Thyroid gland (tissue), 4 donors: ENCODE measurements at regions not wholly inside any gene's neighbourhood (a gene's known extent, or its start where the extent isn't known, plus 50 kb on each side); places are given as distances from the start of the nearest gene placed in this dataset.

Source experiments
- DNase-seq, 2 donors: peaks; one replicate each; pipeline ENCODE4 v3.0.0-alpha.2; 2019
- H3K27ac ChIP-seq, 3 donors: fragments of 200-600 bp; sonication (generic); 1 replicate in 2 of 3; 2 replicates in 1 of 3; pipeline ENCODE4 v1.5.1; 2016 to 2019; ENCODE audit warnings: mild to moderate bottlenecking in 1 of 3, moderate library complexity in 1 of 3
- H3K27me3 ChIP-seq: fragments of 200-600 bp; sonication (generic); one replicate; pipeline ENCODE4 v1.5.1; 2019
- H3K36me3 ChIP-seq, 2 donors: fragments of 200-600 bp; sonication (generic); one replicate each; pipeline ENCODE4 v1.5.1; 2016 to 2019
- H3K4me1 ChIP-seq, 2 donors: fragments of 200-600 bp; sonication (generic); one replicate each; pipeline ENCODE4 v1.5.1; 2017 to 2019
- H3K4me3 ChIP-seq, 3 donors: fragments of 200-600 bp; sonication (generic); replicated peaks in 1 of 3; 1 replicate in 2 of 3; 2 replicates in 1 of 3; pipeline ENCODE4 v1.5.1; 2016; ENCODE audit warnings: mild to moderate bottlenecking in 1 of 3
- H3K9me3 ChIP-seq: fragments of 200-600 bp; sonication (generic); one replicate; pipeline ENCODE4 v1.5.1; 2017
- POLR2A ChIP-seq, 2 donors: fragments of 450-650 bp; IDR thresholded peaks; one replicate each; pipeline ENCODE4 v1.6.1; 2017; ENCODE audit warnings: antibody characterized with exemption in 2 of 2, mild to moderate bottlenecking in 2 of 2, moderate library complexity in 1 of 2
- WGBS, 2 donors: methylation state at CpG; one replicate each; pipeline ENCODE4 v1.1.5; 2017; 5-methylcytosine and 5-hydroxymethylcytosine counted together
- intact Hi-C: fragments of 100-400 bp; cut with DNase I; formaldehyde crosslinking; loops from one replicate; pipeline ENCODE4 v1.15.1; 2023
- TF ChIP-seq, protein P1 (sequence below), 6 experiments: fragments of 200-600 bp in 3 of 6; fragments of 450-650 bp in 3 of 6; sonication (generic) in 3 of 6; IDR thresholded peaks; one replicate each; pipeline ENCODE4 v1.5.1; 2016 to 2019; ENCODE audit warnings: antibody characterized with exemption in 6 of 6, mild to moderate bottlenecking in 2 of 6, inconsistent platforms in 1 of 6, moderate library complexity in 1 of 6

DNA sequence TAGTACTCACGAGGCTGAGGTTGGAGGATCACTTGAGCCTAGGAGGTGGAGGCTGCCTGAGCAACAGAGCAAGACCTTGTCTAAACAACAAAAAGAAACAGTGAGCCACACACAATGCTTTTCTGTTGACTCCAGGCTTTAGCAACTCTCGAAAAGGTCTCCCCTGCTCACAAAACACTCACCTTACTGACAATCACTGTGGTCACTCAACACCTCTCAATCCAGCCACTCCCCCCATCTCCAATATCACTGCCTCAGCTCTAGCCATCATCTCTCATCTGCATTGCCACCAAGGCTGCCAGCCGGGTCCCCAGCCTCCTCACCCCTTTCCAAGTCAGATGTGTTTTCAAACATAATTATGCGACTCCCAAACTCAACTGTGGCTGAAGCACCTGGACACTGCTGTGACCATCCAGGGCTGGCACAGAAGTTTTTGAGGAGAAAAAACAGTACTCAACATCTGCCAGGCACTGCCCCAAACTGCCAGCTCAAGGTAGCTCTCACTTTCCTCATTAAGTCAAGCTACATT, 218.0 kb upstream of the ARID1B start:
- intact Hi-C loops, result loop anchor here (5.0 kb wide), 1 partner anchor 198 kb away; no protein-coding TSS in a partner anchor
- WGBS, 2 donors, result 78 to 83% methylated on average over 4 of the region's 4 CpGs
- no peak overlapping the region for H3K4me3 ChIP-seq

DNA sequence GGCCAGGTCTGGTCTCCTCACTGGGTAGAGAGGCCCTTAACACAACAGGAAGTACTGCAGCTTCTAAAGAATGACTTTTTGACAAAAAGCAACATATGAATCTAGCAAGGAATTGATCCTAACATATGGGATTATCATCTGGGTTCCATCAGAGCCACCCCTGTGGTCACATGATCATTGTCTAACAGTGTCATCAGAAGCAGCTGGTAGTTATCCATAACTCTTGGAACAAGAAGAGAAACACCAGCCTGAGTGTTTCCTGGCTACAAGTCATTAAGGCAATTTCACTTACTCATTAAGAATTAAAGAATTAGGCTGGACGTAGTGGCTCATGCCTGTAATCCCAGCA, 219.3 kb upstream of the ARID1B start:
- WGBS, 2 donors, result 100% methylated on average over 1 of the region's 1 CpG
- DNase-seq, result no peak
- H3K9me3 ChIP-seq, result no peaks in the 10 kb centered on the region
- H3K27ac ChIP-seq, result no peak overlapping the region
- no peak overlapping the region for H3K4me3 ChIP-seq
- no peak for TF ChIP-seq POLR2A (IDR thresholded peaks at IDR 0.05)
- TF ChIP-seq, protein P1, sequence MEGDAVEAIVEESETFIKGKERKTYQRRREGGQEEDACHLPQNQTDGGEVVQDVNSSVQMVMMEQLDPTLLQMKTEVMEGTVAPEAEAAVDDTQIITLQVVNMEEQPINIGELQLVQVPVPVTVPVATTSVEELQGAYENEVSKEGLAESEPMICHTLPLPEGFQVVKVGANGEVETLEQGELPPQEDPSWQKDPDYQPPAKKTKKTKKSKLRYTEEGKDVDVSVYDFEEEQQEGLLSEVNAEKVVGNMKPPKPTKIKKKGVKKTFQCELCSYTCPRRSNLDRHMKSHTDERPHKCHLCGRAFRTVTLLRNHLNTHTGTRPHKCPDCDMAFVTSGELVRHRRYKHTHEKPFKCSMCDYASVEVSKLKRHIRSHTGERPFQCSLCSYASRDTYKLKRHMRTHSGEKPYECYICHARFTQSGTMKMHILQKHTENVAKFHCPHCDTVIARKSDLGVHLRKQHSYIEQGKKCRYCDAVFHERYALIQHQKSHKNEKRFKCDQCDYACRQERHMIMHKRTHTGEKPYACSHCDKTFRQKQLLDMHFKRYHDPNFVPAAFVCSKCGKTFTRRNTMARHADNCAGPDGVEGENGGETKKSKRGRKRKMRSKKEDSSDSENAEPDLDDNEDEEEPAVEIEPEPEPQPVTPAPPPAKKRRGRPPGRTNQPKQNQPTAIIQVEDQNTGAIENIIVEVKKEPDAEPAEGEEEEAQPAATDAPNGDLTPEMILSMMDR (IDR thresholded peaks at IDR 0.05), result no peak
- no peaks in the 10 kb centered on the region for H3K4me1 ChIP-seq
- intact Hi-C loops, result loop anchor here (5.0 kb wide), 1 partner anchor 199 kb away; no protein-coding TSS in a partner anchor
- no peaks in the 10 kb centered on the region for H3K36me3 ChIP-seq
- H3K27me3 ChIP-seq, result no peaks in the 10 kb centered on the region

More for the DNA sequence above, 218.0 kb upstream of the ARID1B start:
- Histone ChIP-seq H3K36me3 (no peaks in the 10 kb centered on the region), H3K9me3 (no peaks in the 10 kb centered on the region), H3K4me1 (no peaks in the 10 kb centered on the region), H3K27ac (no peak overlapping the region), H3K27me3 (no peaks in the 10 kb centered on the region)
- TF ChIP-seq POLR2A (IDR thresholded peaks at IDR 0.05), result no peak
- TF ChIP-seq, protein P1 (IDR thresholded peaks at IDR 0.05), result no peak
- no peak for DNase-seq

DNA sequence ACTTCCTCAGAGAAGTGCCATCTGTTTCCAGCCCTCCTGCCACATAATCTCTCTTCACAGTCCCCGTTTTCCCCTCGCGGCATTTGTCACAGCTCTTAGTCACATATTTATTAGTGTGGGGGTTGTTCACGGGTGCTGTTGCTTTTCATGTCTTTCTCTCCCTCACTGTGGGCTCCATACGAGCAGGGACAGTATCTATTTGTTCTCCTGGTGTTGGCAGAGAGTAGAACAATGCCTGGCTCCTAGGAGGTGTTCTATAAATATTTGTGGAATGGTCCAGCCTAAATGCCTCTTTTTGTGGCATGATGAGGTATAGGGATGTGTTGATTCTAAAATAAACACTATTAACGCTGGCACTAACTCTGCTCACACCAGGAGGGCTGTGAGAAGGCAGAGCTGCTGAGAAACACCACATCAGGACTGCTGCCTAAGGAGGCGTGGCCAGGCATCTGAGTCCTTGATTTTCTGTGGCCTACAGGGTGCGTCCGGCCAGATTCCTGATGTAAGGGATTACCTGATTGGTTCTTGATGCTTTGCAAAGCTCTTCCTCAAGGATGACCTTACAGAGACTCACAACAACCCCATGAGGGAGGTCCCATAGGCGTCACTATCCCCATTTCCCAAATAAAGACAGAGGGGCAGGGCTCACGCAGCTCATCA, 219.8 kb upstream of the ARID1B start:
- no peaks in the 10 kb centered on the region for H3K36me3 ChIP-seq
- TF ChIP-seq POLR2A (IDR thresholded peaks at IDR 0.05), result no peak
- TF ChIP-seq, protein P1 (IDR thresholded peaks at IDR 0.05), result no peak
- H3K27ac ChIP-seq, result no peak overlapping the region
- no peaks in the 10 kb centered on the region for H3K27me3 ChIP-seq
- H3K9me3 ChIP-seq, result no peaks in the 10 kb centered on the region
- DNase-seq, result peak in 1 of 2 donors; percentile 8
- H3K4me1 ChIP-seq, result no peaks in the 10 kb centered on the region
- intact Hi-C loops, result loop anchor here (5.0 kb wide), 1 partner anchor 200 kb away; no protein-coding TSS in a partner anchor
- no peak overlapping the region for H3K4me3 ChIP-seq
- 74 to 79% methylated on average over 11 of the region's 11 CpGs for WGBS, 2 donors

DNA sequence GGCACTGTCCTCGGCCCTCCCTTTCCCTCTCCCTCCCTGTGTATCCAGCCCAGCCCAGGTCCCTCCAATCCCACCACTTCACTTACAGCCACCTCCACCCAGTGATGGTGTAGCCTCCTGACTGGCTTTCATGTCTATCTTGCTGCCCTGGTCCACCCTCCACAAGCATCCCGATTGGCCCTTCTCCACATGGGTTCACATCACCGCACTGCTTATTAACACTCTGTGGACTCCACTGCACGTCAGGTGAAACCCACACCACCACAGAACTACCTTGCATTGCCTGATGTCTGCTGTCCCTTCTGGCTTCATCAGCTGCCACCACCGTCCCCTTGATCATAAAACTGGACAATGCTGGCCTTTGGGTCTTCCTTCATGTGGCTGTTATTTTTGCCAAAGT, 220.4 kb upstream of the ARID1B start:
- no peaks in the 10 kb centered on the region for H3K9me3 ChIP-seq
- intact Hi-C loops, result loop anchor here (5.0 kb wide), 1 partner anchor 200 kb away; no protein-coding TSS in a partner anchor
- no peaks in the 10 kb centered on the region for H3K36me3 ChIP-seq
- no peak overlapping the region for H3K27ac ChIP-seq
- DNase-seq, result no peak
- H3K4me3 ChIP-seq, result no peak overlapping the region
- 85 to 88% methylated on average over 5 of the region's 5 CpGs for WGBS, 2 donors
- H3K4me1 ChIP-seq, result no peaks in the 10 kb centered on the region
- H3K27me3 ChIP-seq, result no peaks in the 10 kb centered on the region
- no peak for TF ChIP-seq POLR2A (IDR thresholded peaks at IDR 0.05)
- TF ChIP-seq, protein P1 (IDR thresholded peaks at IDR 0.05), result no peak

DNA sequence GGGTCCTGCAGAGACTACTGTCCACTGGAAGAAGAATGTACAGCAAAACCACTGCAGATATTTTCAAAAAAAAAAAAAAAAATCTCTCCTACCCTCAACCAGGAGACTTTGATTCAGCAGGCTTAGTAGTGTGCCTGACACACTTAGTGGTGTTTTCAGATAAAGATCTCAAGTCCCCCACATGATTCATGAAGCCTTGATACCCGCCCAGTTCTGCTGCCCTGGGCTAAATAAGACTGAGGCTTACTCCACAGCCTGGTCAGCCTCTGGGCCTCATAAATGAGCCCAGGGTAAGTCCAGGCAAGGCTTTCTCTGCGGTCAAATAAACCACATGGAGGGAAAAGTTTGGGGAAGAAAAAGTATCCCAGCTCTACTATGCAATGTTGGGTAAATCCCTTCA, 222.1 kb upstream of the ARID1B start:
- Histone ChIP-seq H3K9me3 (no peaks in the 10 kb centered on the region), H3K36me3 (no peaks in the 10 kb centered on the region), H3K4me3 (no peak overlapping the region), H3K27ac (no peak overlapping the region), H3K27me3 (no peaks in the 10 kb centered on the region), H3K4me1 (no peaks in the 10 kb centered on the region)
- no peak for DNase-seq
- TF ChIP-seq, protein P1 (IDR thresholded peaks at IDR 0.05), result no peak
- TF ChIP-seq POLR2A (IDR thresholded peaks at IDR 0.05), result no peak
- intact Hi-C loops, result loop anchor here (5.0 kb wide), 1 partner anchor 202 kb away; no protein-coding TSS in a partner anchor
- WGBS, 2 donors, result 83 to 88% methylated on average over 2 of the region's 2 CpGs
